ENCODE measurements at regions not wholly inside any gene's neighbourhood (a gene's known extent, or its start where the extent isn't known, plus 50 kb on each side); places are given as distances from the start of the nearest gene placed in this dataset.

DNA sequence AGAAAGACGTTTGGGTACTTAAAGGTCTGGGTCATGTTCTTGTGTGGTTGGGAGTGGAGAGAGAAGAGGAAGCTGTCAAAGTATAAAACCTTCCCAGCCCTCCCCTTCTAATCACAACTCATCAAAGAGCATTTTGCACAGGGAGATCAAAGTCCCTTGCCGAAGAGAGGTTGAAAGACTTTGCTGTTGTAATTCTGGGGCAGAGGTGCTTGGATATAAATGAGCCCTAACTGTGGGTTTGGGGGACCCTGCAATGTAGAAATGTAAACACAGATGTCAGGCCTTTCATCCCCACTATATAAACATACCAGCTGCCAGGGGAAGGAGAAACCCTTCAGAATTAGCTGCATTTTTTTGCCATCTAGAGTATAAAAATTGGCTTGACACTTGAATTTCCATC, 182.1 kb downstream of the ETAA1 start:
- Histone ChIP-seq H3K9ac (ENCODE audit: insufficient read depth, low read length, poor library complexity, severe bottlenecking) (no peak overlapping the region), H2AFZ (ENCODE audit: insufficient read depth, low read depth, low read length, poor library complexity, severe bottlenecking) (no peak overlapping the region), H3K27me3 (ENCODE audit: control insufficient read depth in 2 of 2, insufficient read depth in 2 of 2, low read length in 2 of 2) (no peaks in the 10 kb centered on the region), H3K36me3 (replicated peaks in 1 of 2; ENCODE audit: control insufficient read depth in 1 of 2, insufficient read depth in 2 of 2, low read length in 2 of 2) (no peaks in the 10 kb centered on the region), H3K4me3 (replicated peaks in 1 of 3; ENCODE audit: low read depth in 2 of 3, low read length in 3 of 3) (no peak overlapping the region), H3K4me2 (replicated peaks; ENCODE audit: extremely low read depth, low read length, poor library complexity, severe bottlenecking) (no peak overlapping the region), H3K79me2 (ENCODE audit: insufficient read depth, low read length) (no peaks in the 10 kb centered on the region), H3K4me1 (ENCODE audit: control insufficient read depth in 1 of 2, insufficient read depth in 2 of 2, low read length in 2 of 2) (no peaks in the 10 kb centered on the region), H4K20me1 (ENCODE audit: insufficient read depth, low read length) (no peaks in the 10 kb centered on the region), H3K27ac (ENCODE audit: low read depth in 1 of 2, low read length in 2 of 2) (no peak overlapping the region), H3K9me3 (replicated peaks in 1 of 2; ENCODE audit: control insufficient read depth in 1 of 2, insufficient read depth in 1 of 2, low read length in 2 of 2) (peaks cover 8 to 12% of the 10 kb centered on the region in 2 donors)
- Mint-ChIP-seq H3K27me3 (ENCODE audit: low read depth in 3 of 3) (no peaks in the 10 kb centered on the region), H3K27ac (no peak overlapping the region), H3K4me3 (no peak overlapping the region), H3K4me1 (no peaks in the 10 kb centered on the region), H3K36me3 (no peaks in the 10 kb centered on the region), H3K9me3 (peaks cover 6 to 20% (median 13%) of the 10 kb centered on the region in 7 donors)
- intact Hi-C loops (cut with micrococcal nuclease) = no loop called here
- WGBS (ENCODE audit: insufficient coverage) = no CpG with 5 or more reads among the region's 2 CpGs
- TF ChIP-seq CTCF (IDR thresholded peaks at IDR 0.05) = no peak
- DNase-seq = no peak

DNA sequence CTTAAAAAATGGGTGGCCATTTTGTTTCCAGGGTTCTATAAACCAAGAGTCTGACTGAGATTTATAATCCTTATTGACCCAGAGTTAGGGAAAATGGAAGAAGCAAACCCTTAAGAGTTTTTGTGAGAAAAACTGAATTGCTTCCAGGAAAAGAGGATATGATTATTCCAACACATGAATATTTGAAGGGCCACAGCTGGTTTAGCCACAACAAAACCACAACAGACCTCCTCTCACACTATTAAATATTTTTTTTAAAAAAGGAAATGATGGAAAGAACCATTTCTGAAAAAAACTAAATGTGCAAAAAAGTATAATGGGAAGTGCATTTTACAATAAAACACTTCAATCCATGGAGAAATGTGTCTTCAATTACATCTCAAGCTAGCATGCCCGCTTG, 182.7 kb downstream of the ETAA1 start:
- intact Hi-C loops (cut with micrococcal nuclease) = no loop called here
- H3K4me3 Mint-ChIP-seq = no peak overlapping the region
- H3K9me3 Mint-ChIP-seq = peaks cover 6 to 23% (median 18%) of the 10 kb centered on the region in 7 donors
- DNase-seq = no peak
- Histone ChIP-seq H3K36me3 (replicated peaks in 1 of 2; ENCODE audit: control insufficient read depth in 1 of 2, insufficient read depth in 2 of 2, low read length in 2 of 2) (no peaks in the 10 kb centered on the region), H2AFZ (ENCODE audit: insufficient read depth, low read depth, low read length, poor library complexity, severe bottlenecking) (no peak overlapping the region), H3K27me3 (ENCODE audit: control insufficient read depth in 2 of 2, insufficient read depth in 2 of 2, low read length in 2 of 2) (no peaks in the 10 kb centered on the region), H3K4me3 (replicated peaks in 1 of 3; ENCODE audit: low read depth in 2 of 3, low read length in 3 of 3) (no peak overlapping the region), H3K9me3 (replicated peaks in 1 of 2; ENCODE audit: control insufficient read depth in 1 of 2, insufficient read depth in 1 of 2, low read length in 2 of 2) (peaks cover 9 to 12% of the 10 kb centered on the region in 2 donors), H3K79me2 (ENCODE audit: insufficient read depth, low read length) (no peaks in the 10 kb centered on the region), H3K9ac (ENCODE audit: insufficient read depth, low read length, poor library complexity, severe bottlenecking) (no peak overlapping the region), H4K20me1 (ENCODE audit: insufficient read depth, low read length) (no peaks in the 10 kb centered on the region), H3K27ac (ENCODE audit: low read depth in 1 of 2, low read length in 2 of 2) (no peak overlapping the region), H3K4me1 (ENCODE audit: control insufficient read depth in 1 of 2, insufficient read depth in 2 of 2, low read length in 2 of 2) (no peaks in the 10 kb centered on the region), H3K4me2 (replicated peaks; ENCODE audit: extremely low read depth, low read length, poor library complexity, severe bottlenecking) (no peak overlapping the region)
- H3K27ac Mint-ChIP-seq = no peak overlapping the region
- WGBS (ENCODE audit: insufficient coverage) = no CpG with 5 or more reads among the region's 1 CpG
- H3K36me3 Mint-ChIP-seq = no peaks in the 10 kb centered on the region
- H3K27me3 Mint-ChIP-seq (ENCODE audit: low read depth in 3 of 3) = no peaks in the 10 kb centered on the region
- no peaks in the 10 kb centered on the region for H3K4me1 Mint-ChIP-seq
- TF ChIP-seq CTCF (IDR thresholded peaks at IDR 0.05) = no peak
